ENCODE measurements at regions not wholly inside any gene's neighbourhood (a gene's known extent, or its start where the extent isn't known, plus 50 kb on each side); places are given as distances from the start of the nearest gene placed in this dataset.

DNA sequence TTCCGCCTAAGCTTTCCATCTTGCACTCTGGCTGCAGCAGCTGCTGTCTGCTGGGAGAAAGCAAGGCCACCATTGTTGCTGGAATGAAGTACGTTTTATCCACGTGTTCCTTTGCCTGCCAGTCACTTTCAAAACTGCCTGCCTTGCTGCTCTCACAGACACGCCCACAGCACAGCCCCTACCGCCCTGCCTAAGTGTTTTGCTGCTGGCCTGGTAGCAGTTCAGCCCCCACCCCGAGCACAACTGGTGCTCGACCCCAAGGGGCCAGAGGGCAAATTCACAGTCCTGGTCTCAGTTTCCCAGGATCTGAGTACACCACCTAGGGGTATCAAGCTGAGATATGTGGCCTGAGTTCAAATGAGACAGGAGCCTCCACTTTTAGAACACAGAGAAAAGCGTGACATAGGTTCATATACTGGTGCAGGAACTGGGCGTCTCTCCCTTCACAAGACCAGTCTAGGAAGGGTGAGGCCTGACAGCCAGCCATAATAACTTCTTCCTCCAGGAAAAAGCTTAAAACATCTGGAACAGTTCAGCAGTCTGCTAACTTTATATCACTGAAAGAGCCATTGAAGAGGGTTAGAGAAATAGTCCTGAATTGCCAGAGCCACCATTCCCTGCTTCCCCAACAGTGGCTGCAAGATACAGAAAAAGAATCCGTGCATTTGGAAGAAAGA, 1012.3 kb downstream of the ZPLD1 start:
- Histone ChIP-seq H3K36me3 (ENCODE audit: insufficient read depth, low read length) (no peaks in the 10 kb centered on the region), H3K27me3 (ENCODE audit: insufficient read depth, low read depth, low read length) (no peaks in the 10 kb centered on the region), H3K9me2 (ENCODE audit: insufficient read depth, low read length) (no peaks in the 10 kb centered on the region), H3F3A (ENCODE audit: insufficient read depth, low read length, poor library complexity, severe bottlenecking) (no peaks in the 10 kb centered on the region), H3K4me3 (ENCODE audit: low read length) (no peak overlapping the region), H3K9me3 (ENCODE audit: low read length) (no peaks in the 10 kb centered on the region), H2AFZ (ENCODE audit: low read depth, low read length) (no peak overlapping the region), H3K27ac (ENCODE audit: low read length) (no peak overlapping the region), H3K4me2 (ENCODE audit: low read length) (no peak overlapping the region), H4K20me1 (ENCODE audit: insufficient read depth) (no peaks in the 10 kb centered on the region), H3K79me2 (replicated peaks; ENCODE audit: insufficient read depth, low read length) (no peaks in the 10 kb centered on the region), H3K9ac (ENCODE audit: low read length) (no peak overlapping the region)
- TF ChIP-seq, protein P1, sequence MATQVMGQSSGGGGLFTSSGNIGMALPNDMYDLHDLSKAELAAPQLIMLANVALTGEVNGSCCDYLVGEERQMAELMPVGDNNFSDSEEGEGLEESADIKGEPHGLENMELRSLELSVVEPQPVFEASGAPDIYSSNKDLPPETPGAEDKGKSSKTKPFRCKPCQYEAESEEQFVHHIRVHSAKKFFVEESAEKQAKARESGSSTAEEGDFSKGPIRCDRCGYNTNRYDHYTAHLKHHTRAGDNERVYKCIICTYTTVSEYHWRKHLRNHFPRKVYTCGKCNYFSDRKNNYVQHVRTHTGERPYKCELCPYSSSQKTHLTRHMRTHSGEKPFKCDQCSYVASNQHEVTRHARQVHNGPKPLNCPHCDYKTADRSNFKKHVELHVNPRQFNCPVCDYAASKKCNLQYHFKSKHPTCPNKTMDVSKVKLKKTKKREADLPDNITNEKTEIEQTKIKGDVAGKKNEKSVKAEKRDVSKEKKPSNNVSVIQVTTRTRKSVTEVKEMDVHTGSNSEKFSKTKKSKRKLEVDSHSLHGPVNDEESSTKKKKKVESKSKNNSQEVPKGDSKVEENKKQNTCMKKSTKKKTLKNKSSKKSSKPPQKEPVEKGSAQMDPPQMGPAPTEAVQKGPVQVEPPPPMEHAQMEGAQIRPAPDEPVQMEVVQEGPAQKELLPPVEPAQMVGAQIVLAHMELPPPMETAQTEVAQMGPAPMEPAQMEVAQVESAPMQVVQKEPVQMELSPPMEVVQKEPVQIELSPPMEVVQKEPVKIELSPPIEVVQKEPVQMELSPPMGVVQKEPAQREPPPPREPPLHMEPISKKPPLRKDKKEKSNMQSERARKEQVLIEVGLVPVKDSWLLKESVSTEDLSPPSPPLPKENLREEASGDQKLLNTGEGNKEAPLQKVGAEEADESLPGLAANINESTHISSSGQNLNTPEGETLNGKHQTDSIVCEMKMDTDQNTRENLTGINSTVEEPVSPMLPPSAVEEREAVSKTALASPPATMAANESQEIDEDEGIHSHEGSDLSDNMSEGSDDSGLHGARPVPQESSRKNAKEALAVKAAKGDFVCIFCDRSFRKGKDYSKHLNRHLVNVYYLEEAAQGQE (IDR thresholded peaks at IDR 0.05; ENCODE audit: borderline replicate concordance): no peak
- TF ChIP-seq, protein P2, sequence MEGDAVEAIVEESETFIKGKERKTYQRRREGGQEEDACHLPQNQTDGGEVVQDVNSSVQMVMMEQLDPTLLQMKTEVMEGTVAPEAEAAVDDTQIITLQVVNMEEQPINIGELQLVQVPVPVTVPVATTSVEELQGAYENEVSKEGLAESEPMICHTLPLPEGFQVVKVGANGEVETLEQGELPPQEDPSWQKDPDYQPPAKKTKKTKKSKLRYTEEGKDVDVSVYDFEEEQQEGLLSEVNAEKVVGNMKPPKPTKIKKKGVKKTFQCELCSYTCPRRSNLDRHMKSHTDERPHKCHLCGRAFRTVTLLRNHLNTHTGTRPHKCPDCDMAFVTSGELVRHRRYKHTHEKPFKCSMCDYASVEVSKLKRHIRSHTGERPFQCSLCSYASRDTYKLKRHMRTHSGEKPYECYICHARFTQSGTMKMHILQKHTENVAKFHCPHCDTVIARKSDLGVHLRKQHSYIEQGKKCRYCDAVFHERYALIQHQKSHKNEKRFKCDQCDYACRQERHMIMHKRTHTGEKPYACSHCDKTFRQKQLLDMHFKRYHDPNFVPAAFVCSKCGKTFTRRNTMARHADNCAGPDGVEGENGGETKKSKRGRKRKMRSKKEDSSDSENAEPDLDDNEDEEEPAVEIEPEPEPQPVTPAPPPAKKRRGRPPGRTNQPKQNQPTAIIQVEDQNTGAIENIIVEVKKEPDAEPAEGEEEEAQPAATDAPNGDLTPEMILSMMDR (IDR thresholded peaks at IDR 0.05; ENCODE audit: poor library complexity, severe bottlenecking): no peak
- no peak for TF ChIP-seq EP300 (conservative IDR thresholded peaks at IDR 0.05; ENCODE audit: poor library complexity, severe bottlenecking)
- no peak for TF ChIP-seq RAD21 (conservative IDR thresholded peaks at IDR 0.05)
- TF ChIP-seq POLR2AphosphoS5 (IDR thresholded peaks at IDR 0.05): no peak
- TF ChIP-seq EZH2 (IDR thresholded peaks at IDR 0.05; ENCODE audit: borderline replicate concordance, insufficient read depth, low read length, poor library complexity, severe bottlenecking): no peak
- TF ChIP-seq TAF1 (IDR thresholded peaks at IDR 0.05; ENCODE audit: low read depth): no peak

DNA sequence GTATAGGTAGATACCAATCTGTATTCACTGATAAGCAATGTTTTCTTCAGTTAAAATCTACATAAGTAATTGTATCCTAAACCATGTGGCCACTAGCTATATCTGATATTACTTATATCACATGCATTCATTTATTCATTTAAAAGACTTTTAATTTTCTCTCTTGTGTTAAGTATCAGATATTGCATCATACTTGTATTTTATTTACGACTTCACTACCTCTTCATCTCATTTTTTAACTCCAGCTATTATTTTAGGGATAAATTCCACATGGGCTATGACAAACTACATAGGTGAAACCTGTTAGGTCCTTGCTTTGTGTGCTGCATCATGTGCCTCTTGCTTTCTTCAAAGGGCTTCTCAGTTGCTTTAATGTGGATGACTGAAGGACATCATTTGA, 1018.3 kb downstream of the ZPLD1 start:
- Histone ChIP-seq H4K20me1 (ENCODE audit: insufficient read depth) (no peaks in the 10 kb centered on the region), H3K9me2 (ENCODE audit: insufficient read depth, low read length) (no peaks in the 10 kb centered on the region), H3K27me3 (ENCODE audit: insufficient read depth, low read depth, low read length) (no peaks in the 10 kb centered on the region), H3K9me3 (ENCODE audit: low read length) (no peaks in the 10 kb centered on the region), H3K9ac (ENCODE audit: low read length) (no peak overlapping the region), H3K4me2 (ENCODE audit: low read length) (no peak overlapping the region), H3K79me2 (replicated peaks; ENCODE audit: insufficient read depth, low read length) (no peaks in the 10 kb centered on the region), H3K36me3 (ENCODE audit: insufficient read depth, low read length) (no peaks in the 10 kb centered on the region), H3K27ac (ENCODE audit: low read length) (no peak overlapping the region), H3F3A (ENCODE audit: insufficient read depth, low read length, poor library complexity, severe bottlenecking) (no peaks in the 10 kb centered on the region), H3K4me3 (ENCODE audit: low read length) (no peak overlapping the region), H2AFZ (ENCODE audit: low read depth, low read length) (no peak overlapping the region)
- TF ChIP-seq EP300 (conservative IDR thresholded peaks at IDR 0.05; ENCODE audit: poor library complexity, severe bottlenecking): no peak
- TF ChIP-seq TAF1 (IDR thresholded peaks at IDR 0.05; ENCODE audit: low read depth): no peak
- no peak for TF ChIP-seq POLR2AphosphoS5 (IDR thresholded peaks at IDR 0.05)
- no peak for TF ChIP-seq EZH2 (IDR thresholded peaks at IDR 0.05; ENCODE audit: borderline replicate concordance, insufficient read depth, low read length, poor library complexity, severe bottlenecking)
- TF ChIP-seq, protein P2 (IDR thresholded peaks at IDR 0.05; ENCODE audit: poor library complexity, severe bottlenecking): no peak
- no peak for TF ChIP-seq SMC3 (conservative IDR thresholded peaks at IDR 0.05; ENCODE audit: poor library complexity)
- no peak for TF ChIP-seq MXI1 (conservative IDR thresholded peaks at IDR 0.05; ENCODE audit: poor library complexity, severe bottlenecking)
- no peak for TF ChIP-seq RAD21 (conservative IDR thresholded peaks at IDR 0.05)
- TF ChIP-seq, protein P1 (IDR thresholded peaks at IDR 0.05; ENCODE audit: borderline replicate concordance): no peak
